AML-193 (cell line): ENCODE measurements at regions not wholly inside any gene's neighbourhood (a gene's known extent, or its start where the extent isn't known, plus 50 kb on each side); places are given as distances from the start of the nearest gene placed in this dataset.
"Not testable (repeated sequence)": the region's sequence is repeated elsewhere in the genome, so short reads cannot be mapped to it uniquely, and the experiment has no call there.

Experiments used
- DNase-seq, 2 experiments: peaks; one replicate each; lab custom pipeline; 2025; lab: John Stamatoyannopoulos, UW

DNA sequence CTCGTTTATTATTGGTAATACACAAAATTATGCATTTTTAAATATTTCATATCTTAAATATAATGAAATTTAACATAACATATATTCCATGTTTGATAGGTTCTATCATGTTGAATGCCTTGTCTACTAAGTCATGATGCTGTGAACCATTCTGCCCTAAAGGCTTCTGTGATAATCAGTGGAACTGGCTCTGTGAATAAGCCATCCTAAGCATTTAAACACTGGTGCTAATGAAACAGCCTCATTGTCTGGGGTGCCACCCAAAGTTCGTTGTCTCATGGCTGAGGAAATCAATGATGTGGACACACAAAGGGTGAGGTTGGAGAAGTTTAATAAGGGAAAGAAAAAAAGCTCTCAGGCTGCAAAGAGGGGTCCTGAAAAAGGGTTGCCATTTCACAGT is 264.7 kb upstream of the ZRANB2 start:
- no peak for DNase-seq

DNA sequence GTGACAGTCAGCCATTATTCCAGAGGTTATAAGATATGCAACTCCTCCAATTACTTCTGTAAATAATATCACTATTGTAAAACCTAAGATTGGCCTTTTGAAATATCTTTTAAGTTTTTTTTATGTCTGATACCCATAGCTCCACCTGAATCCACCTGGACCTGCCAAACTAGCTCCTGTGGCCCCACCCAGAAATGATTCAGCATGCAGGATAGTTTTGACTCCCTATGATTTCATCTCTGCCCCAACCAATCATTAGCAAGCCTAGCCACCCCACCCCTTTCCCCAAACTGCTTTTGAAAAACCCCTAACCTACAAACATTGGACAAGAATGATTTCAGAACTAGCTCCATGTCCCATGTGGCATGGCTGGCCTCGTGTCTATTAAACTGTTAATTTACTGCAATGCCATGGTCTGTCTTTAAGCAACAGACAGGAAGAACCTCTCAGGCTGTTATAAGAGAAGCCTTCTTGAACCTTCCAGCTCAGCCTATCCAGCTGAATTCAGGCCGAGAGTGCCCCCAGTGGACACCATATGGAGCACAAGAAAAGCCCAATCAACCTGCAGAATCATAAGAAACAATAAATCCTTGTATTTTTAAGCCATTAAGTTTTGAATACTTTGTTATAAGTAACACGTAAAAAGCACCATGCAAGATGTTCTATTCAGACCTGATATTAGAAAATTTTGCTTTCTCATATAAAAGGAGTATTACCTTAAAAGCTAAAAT is 263.0 kb upstream of the ZRANB2 start:
- no peak for DNase-seq

DNA sequence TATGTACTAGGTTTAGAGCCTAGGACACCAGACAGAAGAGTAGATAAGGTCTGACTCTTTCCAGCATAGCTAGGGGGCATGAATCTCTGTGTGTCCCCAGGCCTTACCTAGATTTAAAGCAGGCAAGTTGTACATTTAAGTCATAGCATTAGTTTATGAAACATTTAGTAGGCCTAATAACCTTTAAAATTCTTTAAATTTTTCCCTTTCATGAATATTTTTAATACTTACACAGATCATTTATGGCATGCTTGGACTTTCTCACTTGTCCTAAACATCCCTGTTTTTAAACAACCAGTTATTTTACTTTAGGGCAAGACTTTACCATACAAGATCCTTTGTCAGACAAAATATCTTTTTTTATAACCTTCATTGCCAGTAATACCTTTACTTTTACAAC is 258.4 kb upstream of the ZRANB2 start:
- no peak for DNase-seq

DNA sequence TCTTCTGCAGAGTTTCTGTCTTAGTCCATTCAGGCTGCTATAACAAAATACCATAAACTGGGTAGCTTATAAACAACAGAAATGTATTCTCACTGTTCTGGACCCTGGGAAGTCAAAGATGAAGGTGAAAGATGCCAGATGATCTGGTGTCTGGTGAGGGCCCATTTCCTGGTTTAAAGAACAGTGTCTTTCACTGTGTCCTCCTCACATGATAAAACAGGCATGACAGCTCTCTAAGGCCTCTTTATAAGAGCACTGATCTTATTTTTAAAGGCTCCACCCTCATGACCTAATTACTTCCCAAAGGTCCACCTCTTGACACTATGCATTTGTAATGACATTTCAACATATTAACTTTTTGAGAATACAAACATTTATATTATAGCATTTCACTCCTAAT is 250.2 kb upstream of the ZRANB2 start:
- DNase-seq: no peak

DNA sequence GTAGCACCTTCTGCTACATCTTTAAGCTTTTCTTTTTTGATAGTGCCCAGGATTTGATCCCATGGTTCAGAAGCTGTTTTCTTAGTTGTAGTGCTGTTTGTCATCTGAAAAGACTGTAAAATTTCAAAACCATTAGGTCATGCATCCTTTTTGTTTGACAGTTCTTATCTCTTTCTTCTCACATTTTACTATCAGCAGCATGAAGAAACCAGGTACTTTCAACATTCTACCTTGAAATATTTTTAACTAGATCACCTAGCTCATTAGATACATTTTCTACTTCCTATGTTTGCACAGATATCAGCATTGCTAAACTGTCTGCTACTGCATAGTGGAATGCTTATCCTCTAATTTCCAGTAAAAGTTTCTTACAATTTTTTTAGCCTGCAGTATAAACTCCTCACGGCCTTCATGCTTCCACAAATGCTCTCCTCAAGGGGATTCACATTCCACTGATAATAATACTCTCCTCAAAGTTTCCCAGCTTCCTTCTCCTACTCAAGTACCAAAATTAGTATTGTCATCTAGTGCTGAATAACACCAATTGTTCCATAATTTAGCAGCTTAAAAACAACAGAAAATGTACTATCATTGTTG is 243.9 kb upstream of the ZRANB2 start:
- DNase-seq: no peak

DNA sequence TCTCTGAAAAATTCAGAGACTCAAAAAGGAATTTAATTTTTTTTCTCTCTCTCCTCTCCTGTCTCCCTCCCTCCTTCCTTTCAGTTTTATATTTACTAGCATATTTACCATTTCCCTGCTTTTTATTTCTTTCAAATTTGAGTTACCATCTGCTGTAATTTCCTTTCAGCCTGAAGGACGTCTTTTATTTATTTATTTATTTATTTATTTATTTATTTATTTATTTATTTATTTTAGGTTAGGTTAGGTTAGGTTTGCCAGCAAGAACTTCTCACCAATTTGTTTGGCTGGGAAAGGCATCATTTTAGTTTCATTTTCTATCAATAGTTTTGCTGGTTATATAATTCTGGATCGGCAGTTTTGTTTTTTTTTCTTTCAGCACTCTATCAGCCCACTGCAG is 231.7 kb upstream of the ZRANB2 start:
- DNase-seq: no peak

DNA sequence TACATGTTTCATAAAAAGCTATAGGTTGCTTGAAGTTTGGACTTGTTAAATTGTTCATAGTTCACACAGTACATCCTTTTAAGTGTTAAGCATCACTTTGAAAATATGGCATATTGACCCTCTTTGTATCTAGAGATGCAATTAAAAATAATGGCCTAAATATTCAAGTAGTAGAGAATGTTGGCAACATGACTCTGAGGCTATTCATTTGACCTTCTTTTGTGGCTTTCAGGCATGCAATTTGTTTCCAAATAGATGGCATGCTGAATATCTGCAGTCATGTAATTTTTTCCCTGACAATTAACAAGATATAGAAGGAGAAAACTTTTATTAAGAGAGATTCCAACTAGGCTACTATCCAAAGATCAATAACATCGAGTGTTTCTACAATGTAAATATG is 230.5 kb upstream of the ZRANB2 start:
- DNase-seq: no peak

DNA sequence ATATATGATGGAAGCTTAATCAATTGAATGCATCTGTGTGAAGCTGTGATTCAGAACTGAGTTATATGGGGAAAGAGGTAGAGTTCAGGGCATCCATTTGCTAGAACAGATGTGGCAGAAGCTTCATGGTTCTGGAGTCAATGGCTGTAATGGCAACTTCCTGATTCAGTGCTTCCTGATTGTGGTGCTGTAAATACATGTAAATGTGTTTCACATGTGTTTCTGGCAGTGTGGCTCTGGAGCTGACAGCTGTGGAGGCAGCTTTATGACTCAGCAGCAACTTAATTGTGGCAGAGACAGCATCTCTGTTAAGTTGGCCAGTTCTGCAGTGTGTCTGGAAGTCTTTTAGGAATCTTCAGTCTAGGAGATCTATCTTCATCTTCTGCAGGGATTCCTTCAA is 226.6 kb upstream of the ZRANB2 start:
- peak; percentile 19 to 32 for DNase-seq

DNA sequence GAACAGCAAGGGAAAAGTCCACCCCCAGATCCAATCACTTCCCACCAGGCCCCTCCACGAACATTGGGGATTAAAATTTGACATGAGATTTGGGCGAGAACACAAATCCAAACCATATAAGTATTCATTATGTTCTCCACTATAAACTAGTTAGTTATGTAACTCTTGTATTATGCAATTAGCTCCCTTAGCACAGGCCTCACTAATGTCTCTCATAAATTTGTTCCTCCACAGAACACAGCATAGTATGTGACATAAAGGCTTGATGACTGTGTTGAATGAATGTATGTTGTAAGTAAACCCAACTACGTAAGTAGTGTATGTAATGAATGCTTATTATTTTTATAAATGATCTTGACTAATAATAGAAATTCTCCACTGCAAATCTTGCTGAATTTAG is 223.3 kb upstream of the ZRANB2 start:
- DNase-seq: peak; percentile 22 to 40

DNA sequence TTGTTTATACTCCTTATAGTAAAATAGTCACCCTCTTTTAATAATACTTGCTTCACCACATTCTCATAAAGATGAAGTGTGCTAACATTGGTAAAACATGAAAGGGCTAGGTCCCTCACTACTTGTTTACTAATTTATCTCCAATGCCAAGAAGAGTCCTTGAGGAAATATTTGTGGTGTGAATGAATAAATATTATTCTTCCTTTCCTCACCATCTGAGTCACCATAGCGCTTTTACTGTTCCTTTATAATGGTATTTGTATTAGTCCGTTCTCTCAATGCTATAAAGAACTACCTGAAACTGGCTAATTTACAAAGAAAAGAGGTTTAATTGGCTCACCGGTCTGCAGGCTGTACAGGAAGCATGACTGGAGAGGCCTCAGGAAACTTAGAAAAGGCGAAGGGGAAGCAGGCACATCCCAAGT is 222.8 kb upstream of the ZRANB2 start:
- no peak for DNase-seq

DNA sequence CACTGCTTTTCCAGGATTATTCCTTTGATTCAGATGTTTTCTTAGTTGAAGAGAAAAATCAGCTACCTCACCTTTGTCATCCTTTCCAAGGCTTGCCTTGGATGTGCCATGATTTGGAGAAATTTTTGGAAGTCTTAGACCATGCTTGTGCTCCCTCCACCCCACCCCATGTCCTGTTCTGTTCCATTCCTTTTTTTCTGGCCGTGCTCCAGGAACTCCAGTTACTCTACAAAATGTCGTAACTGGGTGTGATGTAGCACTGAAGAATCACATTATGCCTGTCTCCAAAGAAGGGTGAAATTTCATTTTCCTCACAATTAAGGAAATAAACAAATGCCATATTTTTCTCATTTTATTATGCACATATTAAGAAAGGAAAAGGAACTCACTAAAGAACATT is 217.8 kb upstream of the ZRANB2 start:
- DNase-seq: no peak

DNA sequence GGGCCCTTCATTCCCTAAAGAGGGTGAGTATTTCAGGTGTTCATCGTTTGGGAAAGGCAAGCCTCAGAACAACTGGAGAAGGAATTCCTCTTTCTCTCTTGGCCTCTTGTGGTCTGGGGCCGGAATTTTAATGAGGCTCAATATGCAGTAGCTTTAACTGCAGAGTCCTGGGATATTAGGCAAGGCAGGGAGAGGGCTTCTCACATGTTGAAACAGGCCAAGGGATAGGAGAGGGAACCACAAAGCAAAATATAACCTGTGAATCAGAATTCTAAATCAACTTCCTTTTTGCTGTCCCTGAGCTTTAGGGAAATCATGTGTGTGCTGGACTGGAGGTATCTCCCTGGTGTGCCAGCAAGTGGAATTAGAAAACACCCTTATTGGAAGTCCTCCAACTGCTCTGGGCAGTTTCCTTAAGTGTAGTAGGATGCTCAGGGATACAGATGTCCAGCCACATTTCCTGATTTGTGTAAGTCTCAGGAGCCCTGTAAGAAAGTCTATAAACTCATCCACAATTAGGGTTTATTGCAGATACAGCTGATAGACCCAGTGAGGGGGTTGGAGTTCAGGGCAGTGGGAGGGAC is 215.8 kb upstream of the ZRANB2 start:
- DNase-seq: no peak

DNA sequence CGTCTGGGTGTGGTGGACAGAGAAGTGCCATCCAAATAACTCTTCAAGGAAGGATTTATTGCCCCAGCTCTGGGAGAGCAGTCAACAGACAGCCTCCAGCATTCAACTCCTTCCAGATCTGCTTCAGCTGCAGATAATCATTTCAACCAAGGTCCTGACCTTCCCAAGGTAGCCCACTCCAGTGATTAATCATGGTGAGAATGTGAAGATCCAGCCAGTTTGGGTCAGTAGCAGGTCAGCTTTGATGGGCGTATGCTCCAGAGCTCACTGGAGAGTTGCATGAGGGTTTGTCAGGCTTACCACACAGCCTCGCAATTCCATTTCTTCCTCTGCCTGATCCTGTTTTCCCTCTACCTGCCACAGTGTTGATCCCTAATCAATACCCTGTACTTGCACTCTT is 214.5 kb upstream of the ZRANB2 start:
- no peak for DNase-seq

DNA sequence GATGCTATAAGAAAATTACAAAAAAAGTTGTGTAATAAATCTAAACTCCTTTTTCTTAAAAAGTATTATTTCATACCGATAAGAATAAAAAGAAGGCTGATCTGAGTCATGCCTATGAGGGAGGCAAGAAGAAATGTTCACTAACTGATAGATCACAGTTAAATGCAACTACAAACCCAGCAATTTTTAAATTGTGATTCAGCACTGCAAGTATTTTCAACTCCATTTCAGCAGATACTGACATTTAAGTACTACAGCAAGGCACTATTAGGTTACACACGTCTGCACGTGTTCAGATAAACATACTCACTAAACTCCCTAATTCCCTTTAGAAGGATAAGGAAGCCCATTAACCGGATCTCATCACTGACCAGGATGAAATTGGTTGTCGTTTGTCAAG is 213.3 kb upstream of the ZRANB2 start:
- DNase-seq: no peak

DNA sequence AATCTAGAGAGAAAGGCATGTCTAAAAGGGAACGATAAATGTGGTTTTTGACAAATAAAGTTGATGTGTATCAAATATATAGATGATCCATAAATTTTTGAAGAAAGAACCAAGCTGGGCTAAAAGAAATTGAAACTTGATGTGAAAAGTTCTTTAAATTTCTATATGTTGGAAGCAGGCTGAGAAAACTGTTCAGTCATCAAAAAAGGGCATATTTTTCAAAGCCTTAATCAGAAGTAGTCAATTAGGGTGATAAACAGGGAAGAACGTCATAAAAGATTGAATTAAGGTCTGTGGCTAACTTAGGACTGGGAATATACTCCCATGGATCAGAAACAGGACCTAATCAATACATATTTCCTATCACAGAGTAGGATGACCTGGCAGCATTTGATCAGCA is 211.4 kb upstream of the ZRANB2 start:
- DNase-seq: no peak

DNA sequence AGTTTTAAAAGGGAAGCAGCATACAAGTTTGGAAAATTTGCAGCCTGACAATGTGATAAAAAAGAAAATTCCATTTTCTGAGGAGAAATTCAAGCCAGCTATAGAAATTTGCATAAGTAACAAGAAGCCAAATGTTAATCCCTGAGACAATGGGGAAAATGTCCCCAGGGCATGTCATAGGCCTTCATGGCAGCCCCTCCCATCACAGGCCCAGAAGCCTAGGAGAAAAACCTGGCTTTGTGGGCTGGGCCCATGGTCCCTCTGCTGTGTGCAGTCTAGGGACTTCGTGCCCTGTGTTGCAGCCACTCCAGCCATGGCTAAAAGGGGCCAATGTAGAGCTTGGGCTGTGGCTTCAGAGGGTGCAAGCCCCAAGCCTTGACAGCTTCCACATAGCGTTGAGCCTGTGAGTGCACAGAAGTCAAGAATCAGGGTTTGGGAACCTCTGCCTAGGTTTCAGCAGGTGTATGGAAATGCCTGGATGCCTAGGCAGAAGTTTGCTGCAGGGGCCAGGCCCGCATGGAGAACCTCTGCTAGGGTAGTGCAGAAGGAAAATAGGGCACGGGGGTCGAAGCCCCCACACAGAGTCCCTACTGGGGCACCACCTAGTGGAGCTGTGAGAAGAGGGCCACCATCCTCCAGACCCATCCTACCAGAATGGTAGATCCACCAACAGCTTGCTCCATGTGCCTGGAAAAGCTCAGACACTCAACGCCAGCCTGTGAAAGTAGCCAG is 209.8 kb upstream of the ZRANB2 start:
- not testable (repeated sequence) for DNase-seq

DNA sequence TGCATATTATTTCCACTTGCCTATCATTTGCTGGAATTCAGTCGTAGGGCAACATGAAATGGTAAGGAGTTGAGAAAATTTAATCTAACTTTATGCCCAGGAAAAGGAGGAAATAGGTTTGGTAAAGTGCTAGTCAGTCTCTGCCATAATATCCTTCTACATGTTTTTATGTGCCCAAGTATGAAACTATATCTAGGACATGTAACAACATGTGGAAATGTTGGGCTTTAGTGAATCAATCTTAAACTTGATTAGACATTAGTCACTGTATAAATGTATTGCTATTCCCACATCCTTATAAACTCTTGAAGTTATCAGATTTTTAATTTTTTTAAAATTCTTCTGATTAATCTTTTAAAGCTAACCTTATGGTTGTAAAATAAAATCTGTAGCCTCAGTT is 204.7 kb upstream of the ZRANB2 start:
- DNase-seq: no peak

DNA sequence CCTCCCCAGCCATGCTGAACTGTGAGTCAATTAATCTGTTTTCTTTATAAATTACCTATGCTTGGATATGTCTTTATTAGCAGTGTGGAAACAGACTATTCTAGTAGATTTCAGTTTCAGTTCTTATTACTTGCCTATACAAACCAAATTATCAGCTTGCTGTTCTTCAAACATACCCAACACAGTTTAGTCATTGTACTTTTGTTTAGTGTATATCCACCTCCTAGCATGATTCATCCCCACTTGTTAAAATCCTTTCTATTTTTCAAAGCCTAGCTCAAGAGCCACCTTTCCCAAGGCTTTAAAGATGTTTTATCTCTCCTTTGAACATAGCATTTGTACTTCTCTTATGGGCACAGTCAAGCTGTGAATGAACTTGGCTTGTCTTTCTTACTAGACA is 195.6 kb upstream of the ZRANB2 start:
- no peak for DNase-seq

DNA sequence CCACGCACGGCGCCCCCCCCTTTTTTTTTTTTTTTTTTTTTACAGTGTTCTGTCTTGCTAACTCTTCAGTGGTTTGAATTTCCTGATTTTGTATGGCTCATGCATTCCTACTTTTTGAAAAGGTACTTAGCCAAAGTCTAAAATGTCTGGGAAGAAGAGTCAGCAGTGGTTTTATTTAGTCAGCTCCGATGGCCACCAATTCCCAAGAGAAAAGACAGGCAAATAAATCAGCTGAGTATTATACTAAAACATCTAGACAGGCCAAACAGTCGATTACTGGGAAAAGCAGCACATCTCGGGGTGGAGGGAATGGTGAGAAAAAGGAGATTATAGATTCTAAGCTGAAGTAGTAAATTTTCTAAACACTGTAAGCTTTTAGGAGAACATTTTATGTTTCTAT is 192.5 kb upstream of the ZRANB2 start:
- DNase-seq: no peak

DNA sequence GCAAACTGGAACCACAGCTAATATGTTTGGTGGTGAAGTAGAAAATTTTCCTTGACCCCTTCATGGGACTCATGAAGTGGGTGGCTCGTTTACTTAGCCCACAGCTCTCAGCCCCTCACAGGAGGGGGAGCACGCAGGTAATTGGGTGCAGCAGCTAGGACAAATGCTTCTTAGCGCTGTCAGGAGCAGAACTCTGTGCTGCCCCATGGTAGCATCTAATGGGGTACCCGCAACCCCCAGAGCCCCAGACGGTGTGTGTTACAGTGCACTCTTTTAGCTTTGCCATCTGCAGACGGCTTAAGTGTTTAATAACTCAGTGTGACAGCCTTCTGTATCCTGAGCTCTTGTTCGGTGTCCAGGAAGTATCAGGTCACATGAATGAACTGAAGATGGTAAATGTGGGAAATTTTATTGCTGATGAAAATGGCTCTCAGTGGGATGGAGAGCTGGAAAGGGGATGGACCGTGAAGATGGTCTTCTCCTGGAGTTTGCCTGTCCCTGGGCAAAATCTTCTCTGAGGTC is 189.6 kb upstream of the ZRANB2 start:
- DNase-seq: no peak

DNA sequence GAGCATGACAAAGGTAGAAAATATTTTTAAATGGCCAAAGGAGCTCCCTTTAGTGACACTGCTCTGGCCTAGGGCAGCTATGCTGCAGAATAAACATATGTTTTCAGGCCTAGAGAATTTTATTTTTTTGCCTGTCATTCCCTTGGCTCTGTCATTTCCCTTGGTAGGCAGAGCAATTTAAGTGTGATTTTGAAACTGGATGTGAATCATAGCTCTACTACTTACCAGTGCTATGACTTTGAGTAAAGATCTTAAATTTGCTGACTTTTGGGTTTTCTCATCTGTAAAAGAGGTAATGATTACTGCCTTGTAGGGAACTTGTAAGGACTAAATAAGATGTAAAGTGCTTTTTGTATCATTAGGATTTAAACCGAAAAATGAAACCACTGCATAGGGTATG is 189.0 kb upstream of the ZRANB2 start:
- no peak for DNase-seq

DNA sequence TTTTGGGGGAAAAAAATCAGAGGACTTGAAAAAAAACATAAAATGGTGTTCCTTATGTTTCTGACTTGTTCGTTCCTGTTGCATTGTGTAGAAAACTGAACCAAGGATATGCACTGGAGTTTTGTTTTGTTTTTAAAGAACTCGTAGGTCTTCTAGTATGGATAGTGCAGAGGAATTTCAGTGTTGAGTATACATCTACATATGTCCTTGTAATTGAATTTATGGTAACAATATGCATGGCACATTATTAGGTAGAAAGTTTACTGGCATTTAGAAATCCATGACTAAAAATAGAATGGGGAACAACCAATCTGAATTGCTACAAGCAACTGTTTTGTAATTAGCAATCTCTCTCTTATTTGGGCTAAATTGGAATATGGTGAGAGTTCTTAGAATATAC is 188.3 kb upstream of the ZRANB2 start:
- DNase-seq: no peak

DNA sequence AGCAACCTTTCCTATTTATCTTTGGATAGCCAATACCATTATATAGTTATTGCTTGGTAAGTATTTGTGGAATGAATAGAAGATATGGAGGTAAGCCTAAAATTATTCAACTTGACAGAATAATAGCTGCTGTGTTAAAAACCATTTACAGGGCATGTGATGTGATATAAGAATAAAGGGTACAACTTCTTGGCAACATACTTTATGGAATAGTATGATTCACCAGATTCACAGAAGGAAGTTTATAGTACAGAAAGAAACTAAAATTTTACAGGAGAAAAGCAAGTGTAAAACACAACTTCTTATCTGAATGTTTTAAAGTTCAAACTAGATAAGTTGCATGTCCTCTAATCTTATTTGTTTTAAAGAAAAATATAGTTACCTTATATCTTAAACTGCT is 186.4 kb upstream of the ZRANB2 start:
- DNase-seq: no peak
